HG03175 (cell line): ENCODE measurements at regions not wholly inside any gene's neighbourhood (a gene's known extent, or its start where the extent isn't known, plus 50 kb on each side); places are given as distances from the start of the nearest gene placed in this dataset.
"Not testable (repeated sequence)": the region's sequence is repeated elsewhere in the genome, so short reads cannot be mapped to it uniquely, and the experiment has no call there.

Experiments used
- ATAC-seq: cut with Tn5 transposase; IDR thresholded peaks from one replicate; pipeline ENCODE4 v1.9.1; 2021; ENCODE audit warnings: mild to moderate bottlenecking, moderate library complexity; ENCODE audit not compliant: unreplicated experiment

DNA sequence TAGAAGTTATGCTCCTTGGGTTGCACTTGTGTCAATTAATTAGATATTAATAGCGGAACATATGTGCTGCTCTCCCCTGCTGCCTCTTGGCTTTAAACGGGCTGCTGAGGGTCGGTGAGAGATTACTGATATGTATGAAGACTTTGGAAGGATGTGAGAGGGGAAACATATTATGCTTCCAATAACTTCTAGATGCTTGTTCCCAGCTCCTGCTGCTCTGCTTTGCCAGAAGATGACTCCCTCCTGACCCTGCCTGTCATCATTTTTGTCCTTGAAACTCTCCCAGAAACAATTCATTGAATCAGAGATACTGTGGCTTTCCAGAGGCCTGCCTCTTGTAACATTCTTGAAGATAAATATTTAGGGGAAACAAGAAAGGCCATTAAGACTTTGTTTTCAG is 300.1 kb upstream of the STXBP6 start:
- no peak for ATAC-seq

DNA sequence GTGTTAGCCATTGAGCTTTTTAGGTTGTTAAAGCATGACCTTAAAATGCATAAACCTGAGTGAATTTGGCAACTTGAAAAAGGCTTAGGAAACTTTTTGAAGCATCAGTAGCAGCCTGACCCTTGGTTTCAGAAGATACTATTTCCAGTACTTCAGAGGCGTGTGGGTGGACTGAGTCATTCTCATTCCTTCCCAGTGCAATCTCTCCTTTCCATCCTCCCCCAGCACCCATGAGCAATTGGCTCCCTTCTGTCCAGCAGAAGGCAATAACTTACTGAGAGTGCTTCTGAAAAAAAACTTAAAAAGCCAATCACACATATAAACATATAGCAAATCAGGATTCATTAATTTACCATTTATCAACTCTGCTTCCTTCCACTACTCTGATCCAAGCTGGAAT is 299.3 kb upstream of the STXBP6 start:
- no peak for ATAC-seq

DNA sequence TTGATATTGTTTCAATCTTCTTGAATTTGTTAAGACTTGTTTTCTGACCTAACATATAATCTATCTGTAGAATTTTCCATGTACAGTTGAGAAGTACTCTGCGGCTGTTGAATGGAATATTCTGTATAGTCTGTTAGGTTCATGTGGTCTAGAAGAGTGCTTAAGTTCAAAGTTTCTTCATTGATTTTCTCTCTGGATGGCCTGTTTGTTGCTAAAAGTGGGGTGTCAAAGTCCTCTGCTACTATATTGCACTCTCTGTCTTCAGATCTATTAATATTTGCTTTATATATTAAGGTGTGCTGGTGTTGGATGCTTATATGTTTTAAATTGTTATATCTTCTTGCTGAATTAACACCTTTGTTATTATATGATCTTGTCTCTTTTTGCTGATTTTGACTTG is 290.9 kb upstream of the STXBP6 start:
- ATAC-seq = no peak

DNA sequence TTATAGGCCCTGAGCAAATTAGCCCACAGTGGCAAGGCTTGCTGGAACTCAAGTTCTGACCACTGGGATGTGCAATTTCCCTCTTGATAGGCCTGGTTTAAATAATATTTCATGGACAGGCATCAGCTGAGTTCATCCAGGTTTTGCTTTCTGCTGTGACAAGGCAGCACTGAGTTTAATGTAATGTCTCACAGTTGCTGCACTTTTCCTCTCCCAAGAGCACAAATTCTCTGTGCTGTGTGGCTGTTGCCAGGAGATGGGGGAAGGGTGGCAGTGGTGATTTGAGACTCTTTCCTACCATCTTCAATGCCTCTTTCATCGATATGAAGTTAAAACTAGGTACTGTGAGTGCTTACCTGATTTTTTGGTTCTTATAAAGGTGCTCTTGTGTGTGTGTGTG is 272.8 kb upstream of the STXBP6 start:
- ATAC-seq = no peak

DNA sequence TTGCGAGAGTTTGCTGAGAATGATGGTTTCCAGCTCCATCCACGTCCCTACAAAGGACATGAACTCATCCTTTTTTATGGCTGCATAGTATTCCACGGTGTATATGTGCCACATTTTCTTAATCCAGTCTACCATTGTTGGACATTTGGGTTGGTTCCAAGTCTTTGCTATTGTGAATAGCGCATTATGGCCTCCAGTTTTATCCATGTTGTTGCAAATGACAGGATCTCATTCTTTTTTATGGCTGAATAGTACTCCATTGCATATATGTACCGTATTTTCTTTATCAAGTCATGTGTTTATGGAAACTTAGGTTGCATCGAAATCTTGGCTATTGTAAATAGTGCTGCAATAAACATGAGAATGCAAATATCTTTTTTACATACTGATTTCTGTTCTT is 266.1 kb upstream of the STXBP6 start:
- not testable (repeated sequence) for ATAC-seq

DNA sequence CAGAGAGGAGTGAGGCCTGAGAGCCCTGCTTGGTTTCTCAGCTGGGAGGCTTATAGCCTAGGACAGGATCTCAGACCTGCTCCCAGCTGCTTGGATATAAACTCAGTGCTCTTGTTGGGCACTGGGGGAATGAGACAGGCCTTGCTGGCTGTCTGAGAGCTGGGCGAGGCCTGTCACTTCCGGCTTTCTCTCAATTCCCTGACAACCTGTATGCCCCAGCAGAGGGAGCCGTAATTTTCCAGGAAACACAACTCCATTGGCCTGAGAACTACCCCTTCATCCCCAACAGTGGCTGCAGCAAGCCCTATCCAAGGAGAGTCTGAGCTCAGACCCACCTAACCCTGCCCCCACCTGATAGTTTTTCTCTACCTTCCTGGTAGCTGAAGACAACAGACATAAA is 258.3 kb upstream of the STXBP6 start:
- no peak for ATAC-seq

DNA sequence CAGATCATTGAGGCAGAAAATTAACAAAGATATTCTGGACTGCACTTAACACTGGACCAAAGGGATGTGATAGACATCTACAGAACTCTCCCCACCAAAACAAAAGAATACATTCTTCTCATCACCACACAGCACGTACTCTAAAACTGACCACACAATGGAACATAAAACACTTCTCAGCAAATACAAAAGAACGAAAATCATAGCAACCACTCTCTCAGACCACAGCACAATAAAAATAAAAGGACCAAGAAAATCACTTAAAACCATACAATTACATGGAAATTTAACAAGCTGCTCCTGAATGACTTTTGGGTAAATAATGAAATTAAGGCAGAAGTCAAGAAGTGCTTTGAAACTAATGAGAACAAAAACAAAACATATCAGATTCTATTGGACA is 254.0 kb upstream of the STXBP6 start:
- no peak for ATAC-seq

DNA sequence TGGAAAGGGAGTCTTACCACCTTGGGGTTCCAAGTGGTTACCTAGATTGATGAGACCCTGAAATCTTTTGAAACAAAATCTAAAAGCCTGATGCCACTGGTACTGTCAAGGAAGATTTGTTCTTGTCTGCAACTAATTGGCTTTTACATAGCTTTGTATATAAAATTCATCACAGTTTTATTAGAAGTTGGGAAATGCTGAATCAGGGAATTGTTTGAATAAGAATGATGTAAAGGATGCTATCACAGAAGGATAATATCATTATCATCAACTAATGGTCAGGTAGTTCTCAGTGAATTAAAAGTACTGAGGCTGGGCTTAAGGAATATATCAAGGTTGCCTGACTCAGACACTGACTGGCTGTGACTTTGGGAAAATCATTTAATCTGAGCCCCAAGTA is 248.3 kb upstream of the STXBP6 start:
- ATAC-seq = no peak

DNA sequence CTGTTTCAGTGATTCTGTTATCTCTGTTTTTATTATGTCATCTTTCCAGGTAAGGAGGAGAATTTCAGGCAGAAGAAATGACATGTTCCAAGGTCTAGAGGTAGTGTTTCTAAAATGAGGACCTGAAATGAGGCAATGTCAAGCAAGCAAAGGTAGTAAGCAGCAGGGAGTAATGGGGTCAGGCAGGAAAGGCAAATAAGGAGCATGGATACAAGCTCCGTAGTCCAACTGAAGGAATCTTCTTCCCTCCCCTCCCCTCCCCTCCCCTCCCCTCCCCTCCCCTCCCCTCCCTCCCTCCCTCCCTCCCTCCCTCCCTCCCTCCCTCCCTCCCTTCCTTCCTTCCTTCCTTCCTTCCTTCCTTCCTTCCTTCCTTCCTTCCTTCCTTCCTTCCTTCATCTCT is 240.2 kb upstream of the STXBP6 start:
- ATAC-seq = not testable (repeated sequence)

DNA sequence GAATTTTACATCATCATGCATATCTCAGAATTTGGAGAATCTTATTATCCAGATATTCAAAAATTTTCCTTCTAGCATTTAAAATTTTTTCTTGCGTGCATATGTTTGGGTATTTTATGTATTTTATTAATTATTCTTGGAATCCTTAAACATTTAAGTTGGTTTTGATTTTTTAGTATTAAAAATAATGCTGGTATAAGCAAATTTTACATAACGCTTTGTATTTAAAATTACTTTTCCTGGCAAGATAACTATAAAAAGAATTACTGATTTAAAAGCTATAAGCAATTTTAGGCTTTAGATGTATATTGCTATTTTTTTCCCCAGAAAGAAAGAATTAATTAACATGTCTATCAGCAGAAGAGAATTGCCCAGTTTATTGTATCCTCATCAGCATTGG is 224.6 kb upstream of the STXBP6 start:
- ATAC-seq = no peak

DNA sequence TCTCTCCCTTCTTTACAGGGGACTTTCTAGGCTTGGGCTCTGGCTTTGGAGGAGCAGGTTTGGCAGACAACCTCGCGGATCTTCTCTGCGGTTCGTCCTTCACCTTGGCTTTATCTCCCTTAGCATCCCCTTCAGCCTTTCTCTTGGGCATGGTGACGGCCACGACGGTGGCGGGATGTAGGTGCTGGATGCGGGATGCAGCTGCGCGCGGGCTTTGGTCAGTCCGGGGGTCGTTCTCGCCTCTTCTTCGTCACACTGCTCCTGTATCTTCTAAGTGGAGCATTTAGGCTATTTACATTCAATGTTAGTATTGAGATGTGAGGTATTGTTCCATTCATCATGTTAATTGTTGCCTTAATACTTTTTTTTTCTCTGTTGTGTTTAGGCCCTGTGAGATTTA is 217.2 kb upstream of the STXBP6 start:
- no peak for ATAC-seq

DNA sequence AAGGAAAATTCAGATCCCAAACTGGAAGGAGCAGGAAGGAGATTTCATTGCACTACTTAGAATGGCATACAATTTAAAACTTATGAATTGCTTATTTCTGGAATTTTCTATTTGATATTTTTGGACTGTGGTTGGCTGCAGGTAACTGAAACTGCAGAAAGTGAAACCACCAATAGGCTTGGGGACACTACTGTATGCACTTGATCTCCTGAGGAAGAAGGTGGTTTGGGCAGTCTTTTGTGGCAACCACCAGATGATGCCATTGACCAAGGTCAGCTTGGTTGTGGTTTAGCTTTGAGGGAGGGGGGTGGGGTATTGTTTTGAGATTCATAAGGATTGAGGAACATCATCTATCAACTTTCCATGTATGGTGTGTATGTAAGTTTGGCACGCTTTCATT is 209.5 kb upstream of the STXBP6 start:
- no peak for ATAC-seq

DNA sequence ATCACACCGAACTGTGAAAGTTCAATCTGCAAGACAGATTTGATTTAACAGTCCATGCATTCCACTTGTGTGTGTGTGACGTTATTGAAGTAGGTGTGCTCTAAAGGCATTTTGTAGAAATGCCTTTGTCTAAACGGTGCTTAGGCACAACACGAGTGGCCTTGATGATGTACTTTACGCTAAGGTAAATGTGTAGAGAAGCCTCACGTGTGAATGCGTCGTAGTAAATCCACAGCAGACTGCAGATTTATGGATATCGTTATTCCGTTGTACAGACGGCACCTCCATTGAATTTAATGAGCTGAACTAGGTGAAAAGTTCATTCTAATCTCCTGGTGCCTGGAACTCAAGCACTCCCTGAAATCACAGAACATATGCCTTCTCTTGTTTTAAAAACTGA is 202.8 kb upstream of the STXBP6 start:
- no peak for ATAC-seq

DNA sequence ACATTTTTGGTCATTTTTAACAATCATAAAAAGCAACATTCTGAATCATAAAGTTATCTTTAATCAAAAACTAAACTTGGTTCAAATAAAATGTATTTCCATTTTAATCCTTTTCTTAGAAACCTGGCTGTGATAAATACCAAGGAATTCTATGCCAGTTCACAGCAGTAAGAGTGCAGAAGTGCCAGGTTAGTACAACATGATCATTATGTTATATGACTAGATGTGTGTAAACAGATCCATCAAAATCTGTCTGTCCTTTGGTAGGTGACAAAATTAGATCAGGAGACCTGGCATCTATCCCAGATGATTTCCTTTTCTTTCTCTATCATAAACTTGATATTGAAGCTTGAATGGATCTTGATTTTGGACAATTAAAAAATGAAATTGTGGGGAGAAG is 200.6 kb upstream of the STXBP6 start:
- no peak for ATAC-seq

DNA sequence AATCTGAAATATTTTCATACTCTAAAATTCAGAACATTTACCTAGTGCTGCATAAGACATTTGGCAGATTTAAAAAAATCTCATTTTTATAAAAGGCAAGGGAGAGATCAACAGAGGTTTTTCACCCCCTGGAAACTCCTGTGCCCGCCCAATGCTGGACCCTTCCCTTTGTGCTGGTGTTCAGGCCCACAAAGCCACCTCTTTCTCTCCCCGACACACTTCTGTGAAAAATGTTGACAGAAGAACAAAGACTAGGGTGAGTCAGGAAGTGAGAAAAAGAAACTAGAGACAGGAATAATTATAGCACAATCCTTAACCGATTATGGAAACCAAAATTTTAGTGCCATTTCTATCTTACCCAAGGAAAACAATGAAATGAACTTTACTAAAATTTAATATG is 197.7 kb upstream of the STXBP6 start:
- ATAC-seq = no peak

DNA sequence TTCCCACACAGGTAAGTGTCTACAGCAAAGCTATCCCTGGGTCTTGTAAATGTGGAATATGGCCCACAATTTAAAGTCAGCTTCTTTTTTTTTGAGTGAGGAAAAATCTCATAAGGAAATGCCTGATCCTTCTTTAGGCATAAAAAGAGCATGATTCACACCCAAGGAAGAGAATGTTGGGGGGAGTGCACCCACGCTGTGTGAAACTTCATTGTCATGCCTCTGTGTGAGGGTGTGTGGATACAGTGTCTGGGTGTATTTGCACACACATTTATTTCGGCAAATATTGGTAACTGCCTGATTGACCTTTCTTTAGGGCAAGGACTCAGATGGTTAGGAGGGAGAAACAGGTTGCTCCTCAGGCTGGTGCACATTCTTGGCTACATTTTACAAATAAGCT is 196.8 kb upstream of the STXBP6 start:
- ATAC-seq = no peak

DNA sequence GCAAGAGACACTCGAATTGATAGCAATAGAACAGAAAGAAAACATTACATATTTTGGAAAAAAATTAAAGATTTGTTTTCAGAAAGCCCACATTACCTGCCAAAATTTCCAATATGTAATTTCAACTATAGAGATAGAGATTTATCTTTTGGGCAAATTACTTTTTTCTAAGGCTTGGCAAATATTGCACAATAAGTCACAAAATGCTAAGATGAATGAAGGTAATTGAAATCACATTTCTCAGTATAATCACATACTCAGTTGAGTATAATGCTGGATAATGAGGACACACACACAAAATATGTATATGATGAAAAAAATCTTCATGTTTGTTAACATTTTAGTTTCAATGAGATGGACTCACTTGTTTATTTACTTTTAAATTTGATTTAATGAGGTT is 189.2 kb upstream of the STXBP6 start:
- ATAC-seq = no peak

DNA sequence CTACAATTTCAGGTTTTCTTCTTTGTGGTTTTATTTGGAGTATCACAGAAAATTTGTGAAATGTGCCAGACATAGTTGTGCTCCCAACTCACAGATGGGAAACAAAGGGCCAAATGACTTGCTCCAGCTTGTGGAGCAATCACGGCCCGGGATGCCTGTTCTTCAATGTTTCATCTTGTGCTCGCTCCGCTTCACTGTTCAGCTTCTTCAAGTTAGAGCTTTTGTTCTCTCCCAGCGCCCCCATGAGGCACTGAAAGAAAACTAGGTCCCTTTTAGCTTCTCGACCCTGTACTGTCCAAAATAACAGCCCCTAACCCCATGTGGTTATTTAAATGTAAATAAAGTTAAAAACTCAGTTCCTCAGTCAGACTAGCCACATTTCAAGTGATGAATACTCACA is 187.9 kb upstream of the STXBP6 start:
- no peak for ATAC-seq

DNA sequence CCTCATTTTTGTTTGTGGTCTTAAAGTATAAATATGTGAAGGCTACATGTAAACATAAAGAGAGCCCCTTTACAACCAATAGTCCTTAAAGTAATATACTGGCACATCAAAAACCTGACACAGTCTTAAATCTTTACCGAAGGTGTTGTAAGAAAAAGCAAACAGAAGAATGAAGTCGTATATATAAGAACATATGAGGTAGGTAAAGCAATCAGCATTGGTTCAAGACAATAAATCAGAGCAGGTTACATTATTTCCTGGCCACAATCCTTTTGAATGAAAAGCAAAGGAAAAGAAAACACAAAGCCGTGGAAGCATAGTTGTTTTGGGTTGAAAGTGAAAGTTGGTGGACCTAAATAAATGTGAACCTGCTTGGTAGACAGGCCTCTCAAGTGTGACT is 183.7 kb upstream of the STXBP6 start:
- no peak for ATAC-seq

DNA sequence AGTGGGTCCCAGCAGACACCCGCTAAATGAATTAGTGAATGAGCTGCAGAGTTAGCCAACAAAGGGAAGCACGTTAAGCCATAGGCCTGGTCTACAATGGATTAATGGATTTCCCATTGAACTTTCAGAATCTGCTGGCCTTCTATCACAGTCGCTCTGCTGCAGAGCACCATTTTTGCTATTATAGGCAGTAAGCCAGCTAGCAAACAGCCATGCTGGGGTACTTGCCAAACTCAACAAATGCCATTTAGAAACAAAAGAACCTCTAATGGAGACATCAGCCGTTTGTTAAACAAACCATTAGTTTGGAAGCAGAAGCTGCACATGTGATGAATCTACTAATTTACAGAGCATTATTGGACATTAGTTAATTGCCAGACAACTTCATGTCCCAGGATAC is 181.1 kb upstream of the STXBP6 start:
- ATAC-seq = no peak

DNA sequence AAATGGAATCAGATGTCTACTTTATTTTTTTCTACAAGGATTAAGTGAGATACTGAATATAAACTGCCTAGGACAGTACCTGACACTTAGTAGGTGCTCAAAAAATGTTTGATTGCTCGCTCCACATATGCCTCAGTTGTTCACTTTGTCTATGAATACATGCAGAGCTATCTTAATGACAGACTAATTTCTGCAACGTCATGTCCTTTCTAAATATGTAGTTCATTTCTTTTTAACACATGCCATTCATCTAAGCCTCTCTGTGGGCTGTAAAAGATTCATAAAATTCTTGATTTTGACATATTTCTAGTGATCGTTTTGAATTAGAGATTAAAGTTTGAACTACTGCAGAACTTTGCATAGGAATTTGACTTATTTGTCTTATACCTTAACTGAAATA is 176.3 kb upstream of the STXBP6 start:
- ATAC-seq = no peak

DNA sequence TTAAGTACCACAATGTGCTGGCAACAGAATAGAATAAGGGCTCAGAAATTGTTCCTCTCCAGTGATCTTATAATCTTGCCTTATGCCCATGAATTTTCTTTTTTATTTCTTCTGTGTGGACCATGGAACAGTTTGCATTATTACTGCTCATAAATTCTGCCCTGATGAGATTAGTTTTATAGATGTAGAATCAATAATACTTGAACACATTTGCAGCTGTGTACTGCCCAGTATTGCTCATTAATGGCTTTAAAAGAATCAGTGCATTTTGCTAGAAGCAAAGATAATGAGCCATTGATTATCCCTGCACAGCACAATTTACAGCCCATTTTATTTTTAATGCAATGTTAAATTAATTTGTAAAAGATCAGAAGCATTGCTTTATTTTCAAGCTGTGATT is 172.3 kb upstream of the STXBP6 start:
- ATAC-seq = no peak

DNA sequence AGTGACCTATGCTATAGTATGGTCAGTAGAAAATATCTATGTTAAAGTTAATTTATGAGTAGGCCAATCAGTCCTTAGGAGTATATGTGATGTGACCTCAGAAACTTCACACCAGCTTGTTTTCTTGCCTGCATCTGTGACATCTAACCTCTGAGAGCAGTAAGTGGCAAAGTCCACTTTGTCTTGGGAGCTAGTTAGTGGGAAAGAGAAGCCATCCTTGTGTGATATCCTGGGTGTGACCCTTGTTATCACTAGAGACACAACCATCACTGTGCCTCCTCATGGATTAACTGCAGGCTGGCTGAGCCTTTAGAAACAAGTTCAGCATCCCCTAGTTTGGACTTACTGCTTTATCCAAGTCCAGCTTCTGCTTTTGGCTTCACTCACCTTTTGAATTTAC is 170.6 kb upstream of the STXBP6 start:
- no peak for ATAC-seq

DNA sequence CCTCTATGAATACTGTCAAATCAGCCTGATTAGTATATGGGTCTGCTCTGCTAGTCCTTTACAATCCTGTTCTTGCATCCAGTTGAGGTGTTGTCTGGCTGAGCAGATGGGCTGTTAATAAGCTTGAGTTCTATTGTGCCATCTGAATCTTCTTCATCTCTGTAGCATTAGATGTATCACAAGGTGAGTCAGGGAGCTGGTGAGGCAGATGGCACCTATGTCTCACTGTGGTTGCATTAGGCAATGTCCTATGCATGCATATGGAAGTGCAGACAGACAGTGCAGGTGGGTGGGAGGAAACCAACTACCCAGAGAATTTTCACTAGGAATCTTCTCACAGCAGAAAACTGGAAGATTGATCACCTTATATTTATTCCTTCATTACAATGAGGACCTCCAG is 165.7 kb upstream of the STXBP6 start:
- no peak for ATAC-seq
